MM.1S (cell line): ENCODE measurements at regions not wholly inside any gene's neighbourhood (a gene's known extent, or its start where the extent isn't known, plus 50 kb on each side); places are given as distances from the start of the nearest gene placed in this dataset.
"Not testable (repeated sequence)": the region's sequence is repeated elsewhere in the genome, so short reads cannot be mapped to it uniquely, and the experiment has no call there.

Experiments
- DNase-seq: peaks from one replicate; pipeline ENCODE4 v3.0.0-alpha.2; 2015
- H2AFZ ChIP-seq: fragments of 300-600 bp; sonication (generic); 2 replicates; pipeline ENCODE4 v1.6.0; 2016; ENCODE audit warnings: antibody characterized with exemption, low read length
- H3F3A ChIP-seq: fragments of 300-600 bp; sonication (generic); 2 replicates; pipeline ENCODE4 v1.6.1; 2016; ENCODE audit warnings: mild to moderate bottlenecking, antibody characterized with exemption, low read length, moderate library complexity, mixed read lengths; ENCODE audit not compliant: insufficient read depth
- H3K27ac ChIP-seq: fragments of 300-600 bp; sonication (generic); 2 replicates; pipeline ENCODE4 v1.5.1; 2016; ENCODE audit warnings: mild to moderate bottlenecking, low read length
- H3K27me3 ChIP-seq: fragments of 300-600 bp; sonication (generic); replicated peaks from 2 replicates; pipeline ENCODE4 v1.6.0; 2016; ENCODE audit warnings: low read length; ENCODE audit not compliant: insufficient read depth
- H3K36me3 ChIP-seq: fragments of 300-600 bp; sonication (generic); replicated peaks from 2 replicates; pipeline ENCODE4 v1.6.1; 2016; ENCODE audit warnings: mild to moderate bottlenecking, low read length, mixed read lengths; ENCODE audit not compliant: insufficient read depth
- H3K4me1 ChIP-seq: fragments of 300-600 bp; sonication (generic); 2 replicates; pipeline ENCODE4 v1.6.1; 2016; ENCODE audit warnings: low read length, mixed read lengths
- H3K4me2 ChIP-seq: fragments of 300-600 bp; sonication (generic); 2 replicates; pipeline ENCODE4 v1.6.0; 2016; ENCODE audit warnings: low read depth, low read length
- H3K4me3 ChIP-seq: fragments of 300-600 bp; sonication (generic); 2 replicates; pipeline ENCODE4 v1.5.1; 2016; ENCODE audit warnings: low read length, mixed read lengths
- H3K79me2 ChIP-seq: fragments of 300-600 bp; sonication (generic); 2 replicates; pipeline ENCODE4 v1.6.1; 2016; ENCODE audit warnings: mixed run types, low read length, mixed read lengths
- H3K9ac ChIP-seq: fragments of 300-600 bp; sonication (generic); 2 replicates; pipeline ENCODE4 v1.6.1; 2016; ENCODE audit warnings: low read length, mixed read lengths
- H3K9me2 ChIP-seq: fragments of 300-600 bp; sonication (generic); replicated peaks from 2 replicates; pipeline ENCODE4 v1.6.1; 2016; ENCODE audit warnings: mild to moderate bottlenecking, low read length, mixed read lengths; ENCODE audit not compliant: insufficient read depth
- H3K9me3 ChIP-seq: fragments of 300-600 bp; sonication (generic); replicated peaks from 2 replicates; pipeline ENCODE4 v1.6.1; 2016; ENCODE audit warnings: mild to moderate bottlenecking, low read length, mixed read lengths; ENCODE audit not compliant: insufficient read depth
- H4K20me1 ChIP-seq: fragments of 300-600 bp; sonication (generic); 2 replicates; pipeline ENCODE4 v1.6.1; 2016; ENCODE audit warnings: mild to moderate bottlenecking, low read length, moderate library complexity, mixed read lengths; ENCODE audit not compliant: insufficient read depth
- EZH2 ChIP-seq: fragments of 300-600 bp; sonication (generic); optimal IDR thresholded peaks from 2 replicates; pipeline ENCODE3; 2017; ENCODE audit warnings: low read depth, mild to moderate bottlenecking, antibody characterized with exemption, low read length, mixed read lengths
- EZH2phosphoT487 ChIP-seq: fragments of 300-600 bp; sonication (generic); IDR thresholded peaks from 2 replicates; pipeline ENCODE4 v1.6.1; 2018; ENCODE audit warnings: antibody characterized with exemption, low read length
- TF ChIP-seq, protein P1 (sequence below): fragments of 300-600 bp; sonication (generic); IDR thresholded peaks from 2 replicates; pipeline ENCODE4 v1.5.1; 2016; ENCODE audit warnings: antibody characterized with exemption, low read length, mixed read lengths

DNA sequence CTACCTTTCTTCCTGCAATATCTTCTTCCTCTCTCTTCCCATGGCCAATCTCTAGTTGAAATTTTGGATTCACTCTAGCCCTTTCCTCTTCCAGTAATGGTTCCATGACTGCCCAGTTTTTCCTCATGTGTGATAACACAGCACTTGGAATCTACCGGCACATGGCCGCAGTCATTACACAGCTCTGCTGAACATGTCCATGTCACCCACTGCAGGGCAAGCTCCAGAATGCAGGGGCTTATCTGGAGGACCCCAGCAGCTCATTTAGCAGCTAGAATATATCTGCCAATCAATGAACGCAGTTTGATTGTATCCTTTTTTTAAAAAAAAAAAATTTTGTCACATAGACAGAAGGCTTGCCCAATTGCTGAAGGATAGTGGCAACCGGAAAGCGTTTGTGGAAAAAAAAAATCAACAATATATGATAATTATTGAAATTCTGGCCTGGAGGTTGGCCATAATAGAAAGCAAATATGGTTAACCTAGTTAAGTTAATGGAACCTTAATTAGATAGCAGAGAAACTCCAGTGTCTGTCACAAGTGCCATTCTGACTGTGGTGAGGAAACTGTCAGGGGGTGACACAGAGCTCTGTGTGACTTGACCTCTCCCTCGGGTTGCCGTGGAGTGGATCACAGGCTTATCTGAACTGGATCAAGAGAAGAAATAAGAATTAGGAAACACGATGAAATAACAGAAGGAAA lies 426.7 kb downstream of the LIG4 start:
- DNase-seq = no peak
- Histone ChIP-seq H3K79me2 (no peaks in the 10 kb centered on the region), H3K4me3 (no peak overlapping the region), H3K4me2 (no peak overlapping the region), H3K9ac (no peak overlapping the region), H4K20me1 (no peaks in the 10 kb centered on the region), H3K27me3 (no peaks in the 10 kb centered on the region), H3K36me3 (no peaks in the 10 kb centered on the region), H3K27ac (no peak overlapping the region), H3F3A (no peaks in the 10 kb centered on the region), H3K4me1 (no peaks in the 10 kb centered on the region), H3K9me2 (no peaks in the 10 kb centered on the region), H3K9me3 (no peaks in the 10 kb centered on the region), H2AFZ (no peak overlapping the region)
- TF ChIP-seq, protein P1, sequence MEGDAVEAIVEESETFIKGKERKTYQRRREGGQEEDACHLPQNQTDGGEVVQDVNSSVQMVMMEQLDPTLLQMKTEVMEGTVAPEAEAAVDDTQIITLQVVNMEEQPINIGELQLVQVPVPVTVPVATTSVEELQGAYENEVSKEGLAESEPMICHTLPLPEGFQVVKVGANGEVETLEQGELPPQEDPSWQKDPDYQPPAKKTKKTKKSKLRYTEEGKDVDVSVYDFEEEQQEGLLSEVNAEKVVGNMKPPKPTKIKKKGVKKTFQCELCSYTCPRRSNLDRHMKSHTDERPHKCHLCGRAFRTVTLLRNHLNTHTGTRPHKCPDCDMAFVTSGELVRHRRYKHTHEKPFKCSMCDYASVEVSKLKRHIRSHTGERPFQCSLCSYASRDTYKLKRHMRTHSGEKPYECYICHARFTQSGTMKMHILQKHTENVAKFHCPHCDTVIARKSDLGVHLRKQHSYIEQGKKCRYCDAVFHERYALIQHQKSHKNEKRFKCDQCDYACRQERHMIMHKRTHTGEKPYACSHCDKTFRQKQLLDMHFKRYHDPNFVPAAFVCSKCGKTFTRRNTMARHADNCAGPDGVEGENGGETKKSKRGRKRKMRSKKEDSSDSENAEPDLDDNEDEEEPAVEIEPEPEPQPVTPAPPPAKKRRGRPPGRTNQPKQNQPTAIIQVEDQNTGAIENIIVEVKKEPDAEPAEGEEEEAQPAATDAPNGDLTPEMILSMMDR = no peak
- no peak for TF ChIP-seq EZH2phosphoT487
- TF ChIP-seq EZH2 = no peak

DNA sequence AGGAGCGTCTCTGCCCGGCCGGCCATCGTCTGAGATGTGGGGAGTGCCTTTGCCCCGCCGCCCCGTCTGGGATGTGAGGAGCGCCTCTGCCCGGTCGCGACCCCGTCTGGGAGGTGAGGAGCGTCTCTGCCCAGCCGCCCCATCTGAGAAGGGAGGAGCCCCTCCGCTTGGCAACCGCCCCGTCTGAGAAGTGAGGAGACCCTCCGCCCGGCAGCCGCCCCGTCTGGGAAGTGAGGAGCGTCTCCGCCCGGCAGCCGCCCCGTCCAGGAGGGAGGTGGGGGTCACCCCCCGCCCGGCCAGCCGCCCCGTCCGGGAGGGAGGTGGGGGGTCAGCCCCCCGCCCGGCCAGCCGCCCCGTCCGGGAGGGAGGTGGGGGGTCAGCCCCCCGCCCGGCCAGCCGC lies 432.7 kb downstream of the LIG4 start:
- not testable (repeated sequence) for H3K4me2 ChIP-seq

DNA sequence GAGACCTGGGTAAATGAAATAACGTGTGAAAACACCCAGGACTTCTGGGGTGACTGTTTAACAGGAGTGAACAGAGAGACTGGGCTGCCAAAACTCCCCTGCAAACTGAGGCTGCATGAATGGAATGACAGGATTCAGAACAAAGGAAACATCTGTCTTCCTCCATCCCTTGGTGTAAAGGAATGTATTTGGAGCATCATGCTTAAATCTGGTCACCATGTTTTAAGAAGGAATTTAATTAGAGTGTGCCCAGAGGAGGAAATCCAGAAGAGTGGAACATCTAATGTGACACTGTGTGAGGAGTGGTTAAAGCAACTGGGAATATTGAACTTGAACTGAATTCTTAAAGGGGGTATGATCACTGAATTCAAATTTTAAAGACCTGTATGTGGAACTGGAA lies 437.2 kb downstream of the LIG4 start:
- Histone ChIP-seq H3K27ac (no peak overlapping the region), H3K9me2 (no peaks in the 10 kb centered on the region), H4K20me1 (no peaks in the 10 kb centered on the region), H3K9ac (no peak overlapping the region), H3K36me3 (no peaks in the 10 kb centered on the region), H3F3A (no peaks in the 10 kb centered on the region), H3K9me3 (no peaks in the 10 kb centered on the region), H3K27me3 (no peaks in the 10 kb centered on the region), H3K4me3 (no peak overlapping the region), H2AFZ (no peak overlapping the region), H3K4me1 (no peaks in the 10 kb centered on the region), H3K4me2 (no peak overlapping the region), H3K79me2 (no peaks in the 10 kb centered on the region)
- no peak for DNase-seq
- TF ChIP-seq EZH2 = no peak
- TF ChIP-seq, protein P1 = no peak
- no peak for TF ChIP-seq EZH2phosphoT487

More for the DNA sequence above, 432.7 kb downstream of the LIG4 start:
- not testable (repeated sequence) for H3K36me3 ChIP-seq, DNase-seq, H3K79me2 ChIP-seq, H3F3A ChIP-seq, H3K9me3 ChIP-seq, H3K4me1 ChIP-seq, H3K4me3 ChIP-seq, H3K9ac ChIP-seq, H3K27me3 ChIP-seq, H2AFZ ChIP-seq, H4K20me1 ChIP-seq, H3K9me2 ChIP-seq, H3K27ac ChIP-seq

DNA sequence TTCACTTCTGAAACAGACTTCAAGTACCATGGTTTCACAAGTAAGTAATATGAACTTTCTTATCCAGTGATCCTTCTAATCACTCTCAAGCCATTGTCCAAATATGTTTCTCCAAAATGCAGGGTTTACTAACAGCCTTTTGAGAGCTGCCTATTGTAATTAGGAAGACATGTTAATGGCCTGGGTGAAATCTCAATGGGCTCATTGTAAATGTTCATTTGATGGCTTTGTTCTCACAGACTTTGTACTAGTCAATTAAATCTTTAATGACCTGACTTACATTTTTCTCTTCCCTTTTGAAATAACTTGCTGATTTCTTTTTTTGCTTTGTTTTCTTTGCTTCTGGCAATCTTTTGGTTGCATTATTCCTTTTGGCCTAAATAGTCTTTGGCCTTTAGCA lies 444.8 kb downstream of the LIG4 start:
- Histone ChIP-seq H3K27ac (no peak overlapping the region), H3K9me2 (no peaks in the 10 kb centered on the region), H3K4me3 (no peak overlapping the region), H4K20me1 (no peaks in the 10 kb centered on the region), H3K9me3 (no peaks in the 10 kb centered on the region), H3K9ac (no peak overlapping the region), H3K4me2 (no peak overlapping the region), H3K27me3 (no peaks in the 10 kb centered on the region), H3K36me3 (no peaks in the 10 kb centered on the region), H2AFZ (no peak overlapping the region), H3K4me1 (no peaks in the 10 kb centered on the region), H3F3A (no peaks in the 10 kb centered on the region), H3K79me2 (no peaks in the 10 kb centered on the region)
- TF ChIP-seq EZH2phosphoT487 (no peak), EZH2 (no peak)
- TF ChIP-seq, protein P1 = no peak
- no peak for DNase-seq
